ENCODE measurements at regions not wholly inside any gene's neighbourhood (a gene's known extent, or its start where the extent isn't known, plus 50 kb on each side); places are given as distances from the start of the nearest gene placed in this dataset.

GRCh38 chr13:38103851-38104250 is 234.3 kb upstream of the TRPC4 start (continued):
- TF ChIP-seq CTCF (conservative IDR thresholded peaks at IDR 0.05; ENCODE audit: low read depth in 2 of 2): no peak
- TF ChIP-seq REST (IDR thresholded peaks at IDR 0.05; ENCODE audit: unreplicated experiment): no peak
- TF ChIP-seq CREB1 (CRISPR knock-in tag; IDR thresholded peaks at IDR 0.05; ENCODE audit: low read depth): no peak
- no peak for TF ChIP-seq POLR2AphosphoS5 (IDR thresholded peaks at IDR 0.05; ENCODE audit: low read depth)
- no peak for TF ChIP-seq EZH2phosphoT487 (IDR thresholded peaks at IDR 0.05; ENCODE audit: unreplicated experiment)
- TF ChIP-seq ZNF331 (CRISPR knock-in tag; IDR thresholded peaks at IDR 0.05; ENCODE audit: low read depth): no peak

GRCh38 chr13:38099751-38100150 is 230.2 kb upstream of the TRPC4 start:
- ATAC-seq: no peak
- no peaks in the 10 kb centered on the region for H3K27me3 ChIP-seq (ENCODE audit: insufficient read depth)
- H3K27ac Mint-ChIP-seq: no peak overlapping the region
- no peak overlapping the region for H2AFZ ChIP-seq
- DNase-seq (ENCODE audit: low spot score): no peak
- no peaks in the 10 kb centered on the region for H3K36me3 Mint-ChIP-seq (ENCODE audit: low read depth)
- H3K27ac ChIP-seq (ENCODE audit: low read depth): no peak overlapping the region
- no peaks in the 10 kb centered on the region for H3F3A ChIP-seq (replicated peaks; ENCODE audit: low read depth)
- no peaks in the 10 kb centered on the region for H3K27me3 Mint-ChIP-seq (ENCODE audit: insufficient read depth, low read depth, poor library complexity)
- H3K4me3 Mint-ChIP-seq: no peak overlapping the region
- H3K4me1 Mint-ChIP-seq: no peaks in the 10 kb centered on the region
- H4K20me1 ChIP-seq (replicated peaks; ENCODE audit: insufficient read depth): no peaks in the 10 kb centered on the region
- no peaks in the 10 kb centered on the region for H3K9me3 Mint-ChIP-seq
- H3K36me3 ChIP-seq (ENCODE audit: insufficient read depth): no peaks in the 10 kb centered on the region
- H3K4me3 ChIP-seq: no peak overlapping the region
- H3K79me2 ChIP-seq (replicated peaks; ENCODE audit: insufficient read depth): no peaks in the 10 kb centered on the region
- H3K4me2 ChIP-seq: no peak overlapping the region
- H3K9me2 ChIP-seq (ENCODE audit: insufficient read depth): no peaks in the 10 kb centered on the region
- H3K4me1 ChIP-seq (ENCODE audit: insufficient read depth): no peaks in the 10 kb centered on the region
- no peak for TF ChIP-seq STAT1 (IDR thresholded peaks at IDR 0.05; ENCODE audit: unreplicated experiment)
- no peak for TF ChIP-seq ETS1 (IDR thresholded peaks at IDR 0.05)
- TF ChIP-seq ZNF462 (CRISPR knock-in tag; IDR thresholded peaks at IDR 0.05): no peak
- TF ChIP-seq ZNF331 (CRISPR knock-in tag; IDR thresholded peaks at IDR 0.05; ENCODE audit: low read depth): no peak
- no peak for TF ChIP-seq EZH2 (IDR thresholded peaks at IDR 0.05; ENCODE audit: low read depth, unreplicated experiment)
- no peak for TF ChIP-seq ZNF114 (CRISPR knock-in tag; IDR thresholded peaks at IDR 0.05)
- no peak for TF ChIP-seq EZH2phosphoT487 (IDR thresholded peaks at IDR 0.05; ENCODE audit: unreplicated experiment)
